GM12878 (cell line): ENCODE measurements at regions not wholly inside any gene's neighbourhood (a gene's known extent, or its start where the extent isn't known, plus 50 kb on each side); places are given as distances from the start of the nearest gene placed in this dataset.

Experiments
- ATF2 ChIP-seq: IDR thresholded peaks from 2 replicates; pipeline ENCODE4 v1.6.1; 2012; ENCODE audit warnings: low read length, inconsistent platforms
- FOXM1 ChIP-seq: IDR thresholded peaks from 2 replicates; pipeline ENCODE4 v1.6.1; 2012; ENCODE audit warnings: low read depth, mild to moderate bottlenecking, inconsistent platforms, low read length, moderate library complexity
- GABPA ChIP-seq: IDR thresholded peaks from 2 replicates; pipeline ENCODE4 v1.6.1; 2014; ENCODE audit warnings: antibody characterized with exemption, low read depth, mild to moderate bottlenecking, inconsistent platforms
- GATAD2B ChIP-seq: fragments of 450-650 bp; conservative IDR thresholded peaks from 2 replicates; pipeline ENCODE4 v1.6.1; 2017; ENCODE audit warnings: low read depth, mild to moderate bottlenecking, moderate library complexity
- RUNX3 ChIP-seq: IDR thresholded peaks from 2 replicates; pipeline ENCODE4 v1.6.1; 2012; ENCODE audit warnings: low read length, inconsistent platforms
- TF ChIP-seq, protein P1 (sequence below), 3 experiments: IDR thresholded peaks in 2 of 3; conservative IDR thresholded peaks in 1 of 3; 2 replicates each; pipeline ENCODE4 v1.5.1; 2011; ENCODE audit warnings: low read depth in 3 of 3, low read length in 3 of 3, mild to moderate bottlenecking in 3 of 3, control low read depth in 2 of 3, moderate library complexity in 2 of 3, inconsistent platforms in 1 of 3, mixed read lengths in 1 of 3; ENCODE audit not compliant: control insufficient read depth in 2 of 3, insufficient read depth in 1 of 3; ENCODE audit errors: extremely low read depth in 1 of 3
- TF ChIP-seq, protein P2 (sequence below): IDR thresholded peaks from 2 replicates; pipeline ENCODE4 v1.6.1; 2011; ENCODE audit warnings: mild to moderate bottlenecking, low read depth, low read length, moderate library complexity; ENCODE audit not compliant: insufficient replicate concordance

DNA sequence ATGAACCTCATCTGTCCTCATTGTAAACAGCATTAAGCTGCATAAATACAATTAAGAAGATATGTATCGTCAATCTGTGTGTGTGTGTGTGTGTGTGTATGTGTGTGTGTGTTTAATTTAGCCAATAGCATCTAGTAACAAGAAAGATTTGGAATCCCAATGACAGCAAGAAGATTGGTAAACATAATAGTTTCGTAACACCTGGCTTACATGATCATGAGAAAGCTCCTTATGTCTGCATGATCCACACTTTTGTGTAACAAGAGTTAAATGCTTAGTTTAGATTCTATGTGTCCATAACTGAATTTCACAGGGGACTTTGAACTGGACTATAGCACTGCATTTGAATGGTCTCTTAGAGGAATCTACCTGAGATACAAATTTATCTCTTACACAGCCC, 191.0 kb upstream of the BET1 start:
- TF ChIP-seq, protein P1, sequence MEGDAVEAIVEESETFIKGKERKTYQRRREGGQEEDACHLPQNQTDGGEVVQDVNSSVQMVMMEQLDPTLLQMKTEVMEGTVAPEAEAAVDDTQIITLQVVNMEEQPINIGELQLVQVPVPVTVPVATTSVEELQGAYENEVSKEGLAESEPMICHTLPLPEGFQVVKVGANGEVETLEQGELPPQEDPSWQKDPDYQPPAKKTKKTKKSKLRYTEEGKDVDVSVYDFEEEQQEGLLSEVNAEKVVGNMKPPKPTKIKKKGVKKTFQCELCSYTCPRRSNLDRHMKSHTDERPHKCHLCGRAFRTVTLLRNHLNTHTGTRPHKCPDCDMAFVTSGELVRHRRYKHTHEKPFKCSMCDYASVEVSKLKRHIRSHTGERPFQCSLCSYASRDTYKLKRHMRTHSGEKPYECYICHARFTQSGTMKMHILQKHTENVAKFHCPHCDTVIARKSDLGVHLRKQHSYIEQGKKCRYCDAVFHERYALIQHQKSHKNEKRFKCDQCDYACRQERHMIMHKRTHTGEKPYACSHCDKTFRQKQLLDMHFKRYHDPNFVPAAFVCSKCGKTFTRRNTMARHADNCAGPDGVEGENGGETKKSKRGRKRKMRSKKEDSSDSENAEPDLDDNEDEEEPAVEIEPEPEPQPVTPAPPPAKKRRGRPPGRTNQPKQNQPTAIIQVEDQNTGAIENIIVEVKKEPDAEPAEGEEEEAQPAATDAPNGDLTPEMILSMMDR (IDR thresholded peaks at IDR 0.05 in 2 of 3, conservative IDR thresholded peaks at IDR 0.05 in 1 of 3; ENCODE audit: control insufficient read depth in 2 of 3, extremely low read depth in 1 of 3, insufficient read depth in 1 of 3, low read depth in 3 of 3, low read length in 3 of 3) = no peak
- TF ChIP-seq GABPA (no peak), GATAD2B (no peak), RUNX3 (no peak), ATF2 (no peak), FOXM1 (no peak)
- TF ChIP-seq, protein P2, sequence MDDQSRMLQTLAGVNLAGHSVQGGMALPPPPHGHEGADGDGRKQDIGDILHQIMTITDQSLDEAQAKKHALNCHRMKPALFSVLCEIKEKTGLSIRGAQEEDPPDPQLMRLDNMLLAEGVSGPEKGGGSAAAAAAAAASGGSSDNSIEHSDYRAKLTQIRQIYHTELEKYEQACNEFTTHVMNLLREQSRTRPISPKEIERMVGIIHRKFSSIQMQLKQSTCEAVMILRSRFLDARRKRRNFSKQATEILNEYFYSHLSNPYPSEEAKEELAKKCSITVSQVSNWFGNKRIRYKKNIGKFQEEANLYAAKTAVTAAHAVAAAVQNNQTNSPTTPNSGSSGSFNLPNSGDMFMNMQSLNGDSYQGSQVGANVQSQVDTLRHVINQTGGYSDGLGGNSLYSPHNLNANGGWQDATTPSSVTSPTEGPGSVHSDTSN = no peak
